ENCODE measurements at regions not wholly inside any gene's neighbourhood (a gene's known extent, or its start where the extent isn't known, plus 50 kb on each side); places are given as distances from the start of the nearest gene placed in this dataset.

- CTCF ChIA-PET = no interaction called here
- no peaks in the 10 kb centered on the region for H3K79me2 ChIP-seq (ENCODE audit: control insufficient read depth, insufficient read depth, low read length)
- FAIRE-seq (no peak), DNase-seq (ENCODE audit: low read depth, low spot score) (no peak)
- TF ChIP-seq GATA2 (IDR thresholded peaks at IDR 0.05; ENCODE audit: insufficient read depth, insufficient read length, low read depth, low read length) (no peak), FOS (IDR thresholded peaks at IDR 0.05; ENCODE audit: borderline replicate concordance, insufficient read depth, low read length) (no peak), CTCF (IDR thresholded peaks at IDR 0.05; ENCODE audit: extremely low read depth in 1 of 2, insufficient read depth in 1 of 2, low read depth in 1 of 2, low read length in 2 of 2) (no peak), EZH2 (IDR thresholded peaks at IDR 0.05; ENCODE audit: borderline replicate concordance, low read depth, low read length, severe bottlenecking) (no peak)
- no peak overlapping the region for H2AFZ ChIP-seq (ENCODE audit: low read depth, low read length)
- no peaks in the 10 kb centered on the region for H3K9me3 ChIP-seq (replicated peaks; ENCODE audit: control insufficient read depth, insufficient read depth, low read length)
- no peak overlapping the region for H3K27ac ChIP-seq (ENCODE audit: insufficient read depth, low read depth, low read length)
- no peaks in the 10 kb centered on the region for H3K9me1 ChIP-seq (replicated peaks; ENCODE audit: control insufficient read depth, extremely low read depth, insufficient read depth, low read length)
- POLR2A ChIA-PET = no interaction called here
- no TSS peak for BruUV-seq (replicated peaks)
- H4K20me1 ChIP-seq (replicated peaks; ENCODE audit: control insufficient read depth, extremely low read depth, insufficient read depth, low read length) = no peaks in the 10 kb centered on the region
- no peaks in the 10 kb centered on the region for H3K4me1 ChIP-seq (ENCODE audit: control insufficient read depth, extremely low read depth, insufficient read depth, low read length)
- H3K4me2 ChIP-seq (ENCODE audit: insufficient read depth, low read length) = no peak overlapping the region
- no peak overlapping the region for H3K4me3 ChIP-seq (replicated peaks in 1 of 3; ENCODE audit: insufficient read depth in 1 of 3, low read depth in 1 of 3, low read length in 3 of 3)
- intact Hi-C loops (cut with micrococcal nuclease) (no loop called here), dilution Hi-C loops (cut with MboI; ENCODE audit: extremely low pct_ligation_motif_present, low sequenced_read_pairs) (no loop called here)
- H3K36me3 ChIP-seq (ENCODE audit: control insufficient read depth in 2 of 2, extremely low read depth in 1 of 2, insufficient read depth in 2 of 2, low read length in 2 of 2) = no peaks in the 10 kb centered on the region
- no peak overlapping the region for H3K9ac ChIP-seq (replicated peaks; ENCODE audit: extremely low read depth, insufficient read depth, low read length)
- H3K27me3 ChIP-seq (ENCODE audit: control insufficient read depth in 2 of 2, insufficient read depth in 2 of 2, low read length in 2 of 2) = no peaks in the 10 kb centered on the region
Measured at GRCh38 chr14:34203251-34203722, 252.4 kb upstream of the EGLN3 start.

GRCh38 chr14:34201909-34202637 lies 251.2 kb upstream of the EGLN3 start:
- H3K4me2 ChIP-seq (ENCODE audit: insufficient read depth, low read length) = no peak overlapping the region
- ChIA-PET POLR2A (no interaction called here), CTCF (no interaction called here)
- DNase-seq (ENCODE audit: low read depth, low spot score) (no peak), FAIRE-seq (no peak)
- no peaks in the 10 kb centered on the region for H4K20me1 ChIP-seq (replicated peaks; ENCODE audit: control insufficient read depth, extremely low read depth, insufficient read depth, low read length)
- TF ChIP-seq JUN (IDR thresholded peaks at IDR 0.05; ENCODE audit: borderline replicate concordance, insufficient read depth, insufficient read length, low read depth) = no peak
- no peak for TF ChIP-seq POLR2AphosphoS5 (IDR thresholded peaks at IDR 0.05; ENCODE audit: insufficient read depth, low read depth, low read length)
- no peak for TF ChIP-seq FOS (IDR thresholded peaks at IDR 0.05; ENCODE audit: borderline replicate concordance, insufficient read depth, low read length)
- TF ChIP-seq GATA2 (IDR thresholded peaks at IDR 0.05; ENCODE audit: insufficient read depth, insufficient read length, low read depth, low read length) = no peak
- TF ChIP-seq MYC (IDR thresholded peaks at IDR 0.05; ENCODE audit: low read depth, low read length) = no peak
- no peak for TF ChIP-seq EZH2 (IDR thresholded peaks at IDR 0.05; ENCODE audit: borderline replicate concordance, low read depth, low read length, severe bottlenecking)
- TF ChIP-seq CTCF (IDR thresholded peaks at IDR 0.05; ENCODE audit: extremely low read depth in 1 of 2, insufficient read depth in 1 of 2, low read depth in 1 of 2, low read length in 2 of 2) = no peak
- H3K4me1 ChIP-seq (ENCODE audit: control insufficient read depth, extremely low read depth, insufficient read depth, low read length) = no peaks in the 10 kb centered on the region
- no peaks in the 10 kb centered on the region for H3K9me1 ChIP-seq (replicated peaks; ENCODE audit: control insufficient read depth, extremely low read depth, insufficient read depth, low read length)
- no peaks in the 10 kb centered on the region for H3K27me3 ChIP-seq (ENCODE audit: control insufficient read depth in 2 of 2, insufficient read depth in 2 of 2, low read length in 2 of 2)
- intact Hi-C loops (cut with micrococcal nuclease) = no loop called here
- H3K9me3 ChIP-seq (replicated peaks; ENCODE audit: control insufficient read depth, insufficient read depth, low read length) = no peaks in the 10 kb centered on the region
- H3K79me2 ChIP-seq (ENCODE audit: control insufficient read depth, insufficient read depth, low read length) = no peaks in the 10 kb centered on the region
- H3K27ac ChIP-seq (ENCODE audit: insufficient read depth, low read depth, low read length) = no peak overlapping the region
- H2AFZ ChIP-seq (ENCODE audit: low read depth, low read length) = no peak overlapping the region
- no peaks in the 10 kb centered on the region for H3K36me3 ChIP-seq (ENCODE audit: control insufficient read depth in 2 of 2, extremely low read depth in 1 of 2, insufficient read depth in 2 of 2, low read length in 2 of 2)
- H3K4me3 ChIP-seq (replicated peaks in 1 of 3; ENCODE audit: insufficient read depth in 1 of 3, low read depth in 1 of 3, low read length in 3 of 3) = no peak overlapping the region
- dilution Hi-C loops (cut with MboI; ENCODE audit: extremely low pct_ligation_motif_present, low sequenced_read_pairs) = no loop called here
- BruUV-seq (replicated peaks) = no TSS peak
- H3K9ac ChIP-seq (replicated peaks; ENCODE audit: extremely low read depth, insufficient read depth, low read length) = no peak overlapping the region

All from endothelial cell of umbilical vein (primary cell).